Gastrocnemius medialis (tissue), 4 donors: ENCODE measurements at regions not wholly inside any gene's neighbourhood (a gene's known extent, or its start where the extent isn't known, plus 50 kb on each side); places are given as distances from the start of the nearest gene placed in this dataset.
"Not testable (repeated sequence)": the region's sequence is repeated elsewhere in the genome, so short reads cannot be mapped to it uniquely, and the experiment has no call there.

ENCODE experiments used
- POLR2A ChIP-seq, 2 donors: fragments of 450-650 bp; IDR thresholded peaks; one replicate each; pipeline ENCODE4 v1.6.1; 2017; ENCODE audit warnings: antibody characterized with exemption in 2 of 2, mild to moderate bottlenecking in 2 of 2, moderate library complexity in 2 of 2
- TF ChIP-seq, protein P1 (sequence below), 5 experiments: fragments of 450-650 bp in 3 of 5; fragments of 200-600 bp in 2 of 5; sonication (generic) in 2 of 5; IDR thresholded peaks in 4 of 5; conservative IDR thresholded peaks in 1 of 5; 1 replicate in 4 of 5; 2 replicates in 1 of 5; pipeline ENCODE4 v1.5.1; 2016 to 2019; ENCODE audit warnings: antibody characterized with exemption in 5 of 5, mild to moderate bottlenecking in 3 of 5, moderate library complexity in 3 of 5

DNA sequence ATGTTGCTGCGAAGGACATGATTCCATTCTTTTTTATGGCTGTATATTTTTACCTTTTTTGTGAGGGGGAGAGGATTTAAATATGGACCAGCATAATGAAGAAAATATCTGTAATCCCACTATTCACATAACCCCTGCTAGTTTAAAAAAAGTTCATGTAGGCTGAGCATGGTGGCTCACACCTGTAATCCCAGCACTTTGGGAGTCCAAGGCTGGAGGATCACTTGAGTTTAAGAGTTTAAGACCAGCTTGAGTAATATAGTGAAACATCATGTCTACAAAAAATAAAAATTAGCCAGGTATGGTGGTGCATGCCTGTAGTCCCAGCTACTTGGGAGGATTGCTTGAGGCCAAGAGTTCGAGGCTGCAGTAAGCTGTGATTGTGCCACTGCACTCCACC, 99.8 kb upstream of the TPTE start:
- TF ChIP-seq, protein P1, sequence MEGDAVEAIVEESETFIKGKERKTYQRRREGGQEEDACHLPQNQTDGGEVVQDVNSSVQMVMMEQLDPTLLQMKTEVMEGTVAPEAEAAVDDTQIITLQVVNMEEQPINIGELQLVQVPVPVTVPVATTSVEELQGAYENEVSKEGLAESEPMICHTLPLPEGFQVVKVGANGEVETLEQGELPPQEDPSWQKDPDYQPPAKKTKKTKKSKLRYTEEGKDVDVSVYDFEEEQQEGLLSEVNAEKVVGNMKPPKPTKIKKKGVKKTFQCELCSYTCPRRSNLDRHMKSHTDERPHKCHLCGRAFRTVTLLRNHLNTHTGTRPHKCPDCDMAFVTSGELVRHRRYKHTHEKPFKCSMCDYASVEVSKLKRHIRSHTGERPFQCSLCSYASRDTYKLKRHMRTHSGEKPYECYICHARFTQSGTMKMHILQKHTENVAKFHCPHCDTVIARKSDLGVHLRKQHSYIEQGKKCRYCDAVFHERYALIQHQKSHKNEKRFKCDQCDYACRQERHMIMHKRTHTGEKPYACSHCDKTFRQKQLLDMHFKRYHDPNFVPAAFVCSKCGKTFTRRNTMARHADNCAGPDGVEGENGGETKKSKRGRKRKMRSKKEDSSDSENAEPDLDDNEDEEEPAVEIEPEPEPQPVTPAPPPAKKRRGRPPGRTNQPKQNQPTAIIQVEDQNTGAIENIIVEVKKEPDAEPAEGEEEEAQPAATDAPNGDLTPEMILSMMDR (IDR thresholded peaks at IDR 0.05 in 4 of 5, conservative IDR thresholded peaks at IDR 0.05 in 1 of 5): not testable (repeated sequence)
- not testable (repeated sequence) for TF ChIP-seq POLR2A (IDR thresholded peaks at IDR 0.05)
